K562 (cell line): ENCODE measurements at regions not wholly inside any gene's neighbourhood (a gene's known extent, or its start where the extent isn't known, plus 50 kb on each side); places are given as distances from the start of the nearest gene placed in this dataset.

ENCODE experiments used
- ATAC-seq: fragments of 200-7000 bp; cut with Tn5 transposase; 3 replicates; pipeline ENCODE4 v1.9.1; 2020; ENCODE audit warnings: moderate library complexity
- BruUV-seq: library from RNA; stranded (reverse); fragments of 400-500 nt; replicated peaks from 2 replicates; lab custom pipeline; 2021; lab: Mats Ljungman, UMichigan
- CTCF ChIA-PET: fragments of 300-600 bp; formaldehyde crosslinking; extraction: SDS; loops from one replicate; lab custom pipeline; 2021; ENCODE audit warnings: low intra/inter-chr PET ratio; lab: Yijun Ruan, JAX
- POLR2A ChIA-PET: fragments of 300-600, 350-650 bp; sonication (Branson Sonifier 250); formaldehyde crosslinking; extraction: SDS; loops from one replicate; lab custom pipeline; 2021; ENCODE audit warnings: antibody characterized with exemption, inconsistent platforms; lab: Yijun Ruan, JAX
- DNase-seq, 4 experiments: peaks; one replicate each; pipeline versions ENCODE4 v3.0.0 to v3.0.0-alpha.2; 2011 to 2018; ENCODE audit warnings: low spot score in 3 of 4, mixed read lengths in 3 of 4; ENCODE audit errors: extremely low read depth in 1 of 4
- FAIRE-seq: peaks from 2 replicates; lab custom pipeline; 2011; peaks lifted over from hg19 to GRCh38; lab: Jason Lieb, UNC
- H2AFZ ChIP-seq: 2 replicates; pipeline ENCODE4 v1.6.0; 2011; ENCODE audit warnings: low read depth, low read length, control low read depth, inconsistent platforms
- H3K27ac ChIP-seq: fragments of 200-600 bp; 3 replicates; pipeline ENCODE4 v1.8.0; 2011; ENCODE audit warnings: low read depth, mild to moderate bottlenecking, control low read depth, inconsistent platforms, low read length, moderate library complexity, mixed read lengths; ENCODE audit errors: extremely low read depth
- H3K27me3 ChIP-seq, 2 experiments: fragments of 300-600 bp in 1 of 2; 2 replicates in 1 of 2; 3 replicates in 1 of 2; pipeline versions ENCODE4 v1.6.0 to v1.8.0; 2011; ENCODE audit warnings: inconsistent platforms in 2 of 2, low read length in 2 of 2, mild to moderate bottlenecking in 1 of 2, mixed read lengths in 1 of 2, moderate library complexity in 1 of 2; ENCODE audit not compliant: control insufficient read depth in 2 of 2, insufficient read depth in 2 of 2
- H3K36me3 ChIP-seq: fragments of 300-600 bp; 3 replicates; pipeline ENCODE4 v1.8.0; 2011; ENCODE audit warnings: mild to moderate bottlenecking, low read length, inconsistent platforms; ENCODE audit not compliant: control insufficient read depth, insufficient read depth
- H3K4me1 ChIP-seq, 2 experiments: fragments of 200-600 bp in 1 of 2; replicated peaks in 1 of 2; 2 replicates in 1 of 2; 3 replicates in 1 of 2; pipeline versions ENCODE4 v1.5.1 to v1.8.0; 2011; ENCODE audit warnings: inconsistent platforms in 2 of 2, low read length in 2 of 2, mild to moderate bottlenecking in 1 of 2, mixed read lengths in 1 of 2, moderate library complexity in 1 of 2; ENCODE audit not compliant: control insufficient read depth in 2 of 2, insufficient read depth in 2 of 2
- H3K4me2 ChIP-seq: 2 replicates; pipeline ENCODE4 v1.6.1; 2011; ENCODE audit warnings: low read length, control low read depth, inconsistent platforms, mixed read lengths; ENCODE audit not compliant: insufficient read depth
- H3K4me3 ChIP-seq: fragments of 200-600 bp; sonication (generic), shearing (Covaris generic); 2 replicates; pipeline ENCODE4 v1.5.1; 2016; ENCODE audit warnings: control low read depth, inconsistent platforms
- H3K79me2 ChIP-seq: fragments of 200-600 bp; 3 replicates; pipeline ENCODE4 v1.8.0; 2011; ENCODE audit warnings: low read length, inconsistent platforms; ENCODE audit not compliant: control insufficient read depth, insufficient read depth
- H3K9ac ChIP-seq, 2 experiments: 2 replicates each; pipeline versions ENCODE4 v1.6.0 to v1.6.1; 2011; ENCODE audit warnings: low read depth in 2 of 2, low read length in 2 of 2, control low read depth in 1 of 2, inconsistent platforms in 1 of 2, mild to moderate bottlenecking in 1 of 2, mixed read lengths in 1 of 2; ENCODE audit not compliant: insufficient read depth in 1 of 2
- H3K9me1 ChIP-seq: one replicate; pipeline ENCODE4 v1.6.0; 2011; ENCODE audit warnings: inconsistent platforms, mild to moderate bottlenecking, low read length, moderate library complexity; ENCODE audit not compliant: control insufficient read depth, insufficient read depth
- H3K9me3 ChIP-seq: replicated peaks from 2 replicates; pipeline ENCODE4 v1.5.1; 2011; ENCODE audit warnings: low read depth, low read length, inconsistent platforms; ENCODE audit not compliant: control insufficient read depth, insufficient read depth
- H4K20me1 ChIP-seq: replicated peaks from 2 replicates; pipeline ENCODE4 v1.6.1; 2011; ENCODE audit warnings: low read length, inconsistent platforms, mixed read lengths; ENCODE audit not compliant: control insufficient read depth, insufficient read depth
- ZNF121 ChIP-seq: sonication (generic); formaldehyde crosslinking; conservative IDR thresholded peaks from 2 replicates; pipeline ENCODE4 v1.8.0; 2022; ENCODE audit warnings: missing genetic modification reagents
- WGBS: fragments of 100-300 bp; shearing (Covaris generic); methylation state at CpG from one replicate; pipeline ENCODE4 v1.1.6; 2016; ENCODE audit warnings: low coverage, mixed read lengths; ENCODE audit not compliant: insufficient coverage; ENCODE audit errors: missing lambda C conversion rate; 5-methylcytosine and 5-hydroxymethylcytosine counted together
- in situ Hi-C: fragments of 300-500 bp; cut with MboI; formaldehyde crosslinking; loops from 4 replicates; pipeline ENCODE4 v1.15.0; 2018; ENCODE audit warnings: inconsistent platforms, mixed read lengths
- intact Hi-C: fragments of 100-400 bp; cut with micrococcal nuclease; formaldehyde crosslinking; loops from 2 replicates; pipeline ENCODE4 v1.14.2; 2022
- TF ChIP-seq, protein P1 (sequence below), 2 experiments: fragments of 450-650 bp; IDR thresholded peaks; 2 replicates each; pipeline ENCODE4 v1.6.1; 2016

- Histone ChIP-seq H3K9ac (no peak overlapping the region), H4K20me1 (no peaks in the 10 kb centered on the region), H3K9me3 (no peaks in the 10 kb centered on the region), H3K27ac (no peak overlapping the region), H3K36me3 (no peaks in the 10 kb centered on the region), H3K4me3 (no peak overlapping the region), H3K9me1 (no peaks in the 10 kb centered on the region), H3K79me2 (no peaks in the 10 kb centered on the region), H3K4me2 (no peak overlapping the region), H2AFZ (no peak overlapping the region), H3K27me3 (peaks cover 0 to 3% of the 10 kb centered on the region in 2 experiments; a peak in 1 of 5 replicates), H3K4me1 (peaks cover 0 to 6% of the 10 kb centered on the region in 2 experiments; a peak in 2 of 5 replicates)
- no peak for ATAC-seq
- CTCF ChIA-PET, result no interaction called here
- POLR2A ChIA-PET, result no interaction called here
- BruUV-seq, result no TSS peak
- no peak for DNase-seq
- 0% methylated on average over 1 of the region's 1 CpG for WGBS
- intact Hi-C loops (no loop called here), in situ Hi-C loops (no loop called here)
- no peak for TF ChIP-seq ZNF121
- TF ChIP-seq, protein P1, sequence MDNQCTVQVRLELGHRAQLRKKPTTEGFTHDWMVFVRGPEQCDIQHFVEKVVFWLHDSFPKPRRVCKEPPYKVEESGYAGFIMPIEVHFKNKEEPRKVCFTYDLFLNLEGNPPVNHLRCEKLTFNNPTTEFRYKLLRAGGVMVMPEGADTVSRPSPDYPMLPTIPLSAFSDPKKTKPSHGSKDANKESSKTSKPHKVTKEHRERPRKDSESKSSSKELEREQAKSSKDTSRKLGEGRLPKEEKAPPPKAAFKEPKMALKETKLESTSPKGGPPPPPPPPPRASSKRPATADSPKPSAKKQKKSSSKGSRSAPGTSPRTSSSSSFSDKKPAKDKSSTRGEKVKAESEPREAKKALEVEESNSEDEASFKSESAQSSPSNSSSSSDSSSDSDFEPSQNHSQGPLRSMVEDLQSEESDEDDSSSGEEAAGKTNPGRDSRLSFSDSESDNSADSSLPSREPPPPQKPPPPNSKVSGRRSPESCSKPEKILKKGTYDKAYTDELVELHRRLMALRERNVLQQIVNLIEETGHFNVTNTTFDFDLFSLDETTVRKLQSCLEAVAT (IDR thresholded peaks at IDR 0.05), result no peak
- no peak for FAIRE-seq
Observed at GRCh38 chr9:107942291-107942690, 452.7 kb upstream of the KLF4 start.
